Nephron progenitor cell (in vitro differentiated cells): ENCODE measurements at regions not wholly inside any gene's neighbourhood (a gene's known extent, or its start where the extent isn't known, plus 50 kb on each side); places are given as distances from the start of the nearest gene placed in this dataset.

Experiments used
- DNase-seq: peaks from one replicate; pipeline ENCODE4 v3.0.0; 2021
- H3K27ac Mint-ChIP-seq: 2 replicates; pipeline ENCODE4 v1.8.0; 2021; ENCODE audit warnings: mild to moderate bottlenecking, moderate library complexity, mixed read lengths
- H3K27me3 Mint-ChIP-seq: 2 replicates; pipeline ENCODE4 v1.8.0; 2021; ENCODE audit warnings: mild to moderate bottlenecking, low read depth, mixed read lengths; ENCODE audit not compliant: poor library complexity
- H3K36me3 Mint-ChIP-seq: 2 replicates; pipeline ENCODE4 v1.8.0; 2021; ENCODE audit warnings: low read depth, mixed read lengths
- H3K4me1 Mint-ChIP-seq: 2 replicates; pipeline ENCODE4 v1.8.0; 2021; ENCODE audit warnings: mixed read lengths
- H3K4me3 Mint-ChIP-seq: 2 replicates; pipeline ENCODE4 v1.8.0; 2021; ENCODE audit warnings: mild to moderate bottlenecking, moderate library complexity, mixed read lengths
- H3K9me3 Mint-ChIP-seq: 2 replicates; pipeline ENCODE4 v1.8.0; 2021; ENCODE audit warnings: mild to moderate bottlenecking, moderate library complexity, mixed read lengths
- CTCF ChIP-seq: fragments of 200-600 bp; sonication (generic); IDR thresholded peaks from 2 replicates; pipeline ENCODE4 v1.5.0; 2021; ENCODE audit warnings: antibody characterized with exemption

- Mint-ChIP-seq H3K4me3 (no peak overlapping the region), H3K36me3 (no peaks in the 10 kb centered on the region), H3K27me3 (no peaks in the 10 kb centered on the region), H3K4me1 (no peaks in the 10 kb centered on the region), H3K9me3 (no peaks in the 10 kb centered on the region), H3K27ac (peak overlapping the region; percentile 64)
- DNase-seq: no peak
- TF ChIP-seq CTCF: no peak
Observed at GRCh38 chr5:117881426-117882230, 1106.7 kb downstream of the DTWD2 start.

- Mint-ChIP-seq H3K4me1 (no peaks in the 10 kb centered on the region), H3K9me3 (no peaks in the 10 kb centered on the region), H3K36me3 (no peaks in the 10 kb centered on the region), H3K4me3 (no peak overlapping the region), H3K27ac (no peak overlapping the region), H3K27me3 (no peaks in the 10 kb centered on the region)
- DNase-seq: no peak
- TF ChIP-seq CTCF: no peak
Observed at GRCh38 chr5:117880932-117881331, 1107.4 kb downstream of the DTWD2 start.

GRCh38 chr5:117877731-117878130 lies 1110.6 kb downstream of the DTWD2 start:
- DNase-seq: no peak
- H3K27me3 Mint-ChIP-seq: no peaks in the 10 kb centered on the region

GRCh38 chr5:117872798-117873368 lies 1115.5 kb downstream of the DTWD2 start:
- DNase-seq: no peak
- Mint-ChIP-seq H3K9me3 (peaks cover 7% of the 10 kb centered on the region), H3K27me3 (peaks cover 4% of the 10 kb centered on the region), H3K27ac (no peak overlapping the region), H3K36me3 (no peaks in the 10 kb centered on the region), H3K4me3 (no peak overlapping the region), H3K4me1 (no peaks in the 10 kb centered on the region)
- TF ChIP-seq CTCF: no peak

More at GRCh38 chr5:117877731-117878130, 1110.6 kb downstream of the DTWD2 start:
- TF ChIP-seq CTCF: no peak
- no peak overlapping the region for H3K4me3 Mint-ChIP-seq
- no peaks in the 10 kb centered on the region for H3K4me1 Mint-ChIP-seq
- no peaks in the 10 kb centered on the region for H3K36me3 Mint-ChIP-seq
- no peak overlapping the region for H3K27ac Mint-ChIP-seq
- peaks cover 7% of the 10 kb centered on the region for H3K9me3 Mint-ChIP-seq

GRCh38 chr5:117869596-117869995 lies 1118.8 kb downstream of the DTWD2 start:
- peaks cover 4% of the 10 kb centered on the region for H3K27me3 Mint-ChIP-seq

More at GRCh38 chr5:117869596-117869995, 1118.8 kb downstream of the DTWD2 start:
- no peak overlapping the region for H3K27ac Mint-ChIP-seq
- H3K4me3 Mint-ChIP-seq: no peak overlapping the region
- TF ChIP-seq CTCF: no peak
- no peaks in the 10 kb centered on the region for H3K4me1 Mint-ChIP-seq
- DNase-seq: no peak
- no peaks in the 10 kb centered on the region for H3K36me3 Mint-ChIP-seq
- no peaks in the 10 kb centered on the region for H3K9me3 Mint-ChIP-seq
